Upper lobe of left lung (tissue), 6 donors: ENCODE measurements at regions not wholly inside any gene's neighbourhood (a gene's known extent, or its start where the extent isn't known, plus 50 kb on each side); places are given as distances from the start of the nearest gene placed in this dataset.

Source experiments
- ATAC-seq, 2 donors: fragments of 200-7000 bp; cut with Tn5 transposase; one replicate each; pipeline ENCODE4 v1.9.1; 2022; ENCODE audit warnings: mild to moderate bottlenecking in 2 of 2, moderate library complexity in 2 of 2; ENCODE audit not compliant: low FRiP score in 2 of 2
- DNase-seq, 2 donors: peaks; one replicate each; pipeline ENCODE4 v3.0.0-alpha.2; 2019 to 2020
- H3K27ac ChIP-seq, 4 donors: fragments of 200-600 bp; sonication (generic); one replicate each; pipeline ENCODE4 v1.5.1; 2016 to 2019
- H3K27me3 ChIP-seq, 4 donors: fragments of 200-600 bp; sonication (generic); one replicate each; pipeline ENCODE4 v1.5.1; 2017 to 2019
- H3K36me3 ChIP-seq, 4 donors: fragments of 200-600 bp; sonication (generic); one replicate each; pipeline ENCODE4 v1.5.1; 2016 to 2019
- H3K4me1 ChIP-seq, 4 donors: fragments of 200-600 bp; sonication (generic); one replicate each; pipeline ENCODE4 v1.5.1; 2018 to 2019
- H3K4me3 ChIP-seq, 4 donors: fragments of 200-600 bp; sonication (generic); one replicate each; pipeline ENCODE4 v1.5.1; 2017 to 2019; ENCODE audit warnings: mild to moderate bottlenecking in 2 of 4, moderate library complexity in 1 of 4
- H3K9me3 ChIP-seq, 4 donors: fragments of 200-600 bp; sonication (generic); one replicate each; pipeline ENCODE4 v1.5.1; 2018 to 2019
- EP300 ChIP-seq, 4 donors: sonication (generic); formaldehyde crosslinking; IDR thresholded peaks; one replicate each; pipeline ENCODE4 v1.5.1; 2017; ENCODE audit warnings: antibody characterized with exemption in 4 of 4, control low read depth in 2 of 4
- POLR2A ChIP-seq, 4 donors: fragments of 450-650 bp; IDR thresholded peaks; one replicate each; pipeline ENCODE4 v1.5.1; 2016 to 2017; ENCODE audit warnings: antibody characterized with exemption in 4 of 4, mild to moderate bottlenecking in 2 of 4
- POLR2AphosphoS5 ChIP-seq, 2 donors: sonication (generic); formaldehyde crosslinking; IDR thresholded peaks; one replicate each; pipeline ENCODE4 v1.5.1; 2017; ENCODE audit warnings: antibody characterized with exemption in 2 of 2
- WGBS, 2 donors: methylation state at CpG; one replicate each; pipeline ENCODE4 v1.1.5; 2017 to 2018; 5-methylcytosine and 5-hydroxymethylcytosine counted together
- TF ChIP-seq, protein P1 (sequence below), 6 experiments: fragments of 450-650 bp in 4 of 6; fragments of 200-600 bp in 2 of 6; sonication (generic) in 2 of 6; IDR thresholded peaks; one replicate each; pipeline ENCODE4 v1.5.1; 2016 to 2019; ENCODE audit warnings: antibody characterized with exemption in 6 of 6
- donor health status: DM: no; HTN: no; CAD: no; lungs with moderate emphysema.
- donor health status: DM: no; HTN: yes; CAD: no; lungs with severe emphysema.

DNA sequence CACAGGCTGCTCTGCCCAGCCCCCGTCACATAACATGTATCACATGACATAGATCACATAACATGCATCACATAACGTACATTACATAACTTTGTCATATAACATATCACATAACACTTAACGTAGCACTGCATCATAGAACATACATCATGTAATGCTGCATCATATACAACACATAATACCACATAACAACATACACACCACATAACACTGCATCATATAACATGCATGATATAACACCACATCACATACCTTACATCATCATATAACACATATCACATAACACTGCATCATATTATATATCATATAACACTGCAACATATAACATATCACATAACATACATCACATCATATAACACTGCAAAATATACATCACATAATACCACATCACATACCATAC is 83.8 kb downstream of the AXIN2 start:
- Histone ChIP-seq H3K36me3 (no peaks in the 10 kb centered on the region), H3K27ac (no peak overlapping the region), H3K9me3 (no peaks in the 10 kb centered on the region), H3K4me1 (peaks cover 0 to 12% (median 7%) of the 10 kb centered on the region in 4 donors), H3K4me3 (no peak overlapping the region), H3K27me3 (no peaks in the 10 kb centered on the region)
- DNase-seq (no peak), ATAC-seq (no peak)
- TF ChIP-seq, protein P1, sequence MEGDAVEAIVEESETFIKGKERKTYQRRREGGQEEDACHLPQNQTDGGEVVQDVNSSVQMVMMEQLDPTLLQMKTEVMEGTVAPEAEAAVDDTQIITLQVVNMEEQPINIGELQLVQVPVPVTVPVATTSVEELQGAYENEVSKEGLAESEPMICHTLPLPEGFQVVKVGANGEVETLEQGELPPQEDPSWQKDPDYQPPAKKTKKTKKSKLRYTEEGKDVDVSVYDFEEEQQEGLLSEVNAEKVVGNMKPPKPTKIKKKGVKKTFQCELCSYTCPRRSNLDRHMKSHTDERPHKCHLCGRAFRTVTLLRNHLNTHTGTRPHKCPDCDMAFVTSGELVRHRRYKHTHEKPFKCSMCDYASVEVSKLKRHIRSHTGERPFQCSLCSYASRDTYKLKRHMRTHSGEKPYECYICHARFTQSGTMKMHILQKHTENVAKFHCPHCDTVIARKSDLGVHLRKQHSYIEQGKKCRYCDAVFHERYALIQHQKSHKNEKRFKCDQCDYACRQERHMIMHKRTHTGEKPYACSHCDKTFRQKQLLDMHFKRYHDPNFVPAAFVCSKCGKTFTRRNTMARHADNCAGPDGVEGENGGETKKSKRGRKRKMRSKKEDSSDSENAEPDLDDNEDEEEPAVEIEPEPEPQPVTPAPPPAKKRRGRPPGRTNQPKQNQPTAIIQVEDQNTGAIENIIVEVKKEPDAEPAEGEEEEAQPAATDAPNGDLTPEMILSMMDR (IDR thresholded peaks at IDR 0.05), result no peak
- TF ChIP-seq EP300 (IDR thresholded peaks at IDR 0.05) (no peak), POLR2AphosphoS5 (IDR thresholded peaks at IDR 0.05) (no peak), POLR2A (IDR thresholded peaks at IDR 0.05) (no peak)
- WGBS, 2 donors, result 87 to 98% methylated on average over 3 of the region's 3 CpGs

DNA sequence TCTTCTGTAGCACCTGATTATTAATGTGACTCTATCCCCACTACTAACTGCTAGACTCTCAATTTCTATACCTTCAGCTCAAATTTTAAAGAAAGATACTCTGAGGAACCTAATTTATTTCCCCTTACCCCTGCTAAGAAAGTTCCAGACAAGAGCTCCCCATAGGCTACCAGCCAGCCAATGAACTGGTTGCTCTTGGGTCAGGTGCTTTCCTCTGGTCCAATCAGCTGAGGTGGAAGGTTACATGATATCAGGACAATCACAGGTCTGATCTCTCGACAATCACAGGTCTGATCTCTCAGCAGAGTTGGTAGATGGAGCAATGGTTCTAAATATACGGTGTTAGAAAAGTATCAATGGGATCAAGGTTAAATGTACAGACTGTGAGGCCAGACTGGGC is 86.8 kb downstream of the AXIN2 start:
- Histone ChIP-seq H3K4me1 (peaks cover 4 to 28% (median 13%) of the 10 kb centered on the region in 4 donors), H3K36me3 (no peaks in the 10 kb centered on the region), H3K4me3 (no peak overlapping the region), H3K27me3 (no peaks in the 10 kb centered on the region), H3K27ac (peak overlapping the region in 1 of 4 donors; percentile 59), H3K9me3 (no peaks in the 10 kb centered on the region)
- ATAC-seq (no peak), DNase-seq (no peak)
- WGBS, 2 donors, result 92 to 94% methylated on average over 2 of the region's 2 CpGs
- TF ChIP-seq POLR2AphosphoS5 (IDR thresholded peaks at IDR 0.05) (no peak), EP300 (IDR thresholded peaks at IDR 0.05) (no peak), POLR2A (IDR thresholded peaks at IDR 0.05) (no peak)
- TF ChIP-seq, protein P1 (IDR thresholded peaks at IDR 0.05), result no peak

DNA sequence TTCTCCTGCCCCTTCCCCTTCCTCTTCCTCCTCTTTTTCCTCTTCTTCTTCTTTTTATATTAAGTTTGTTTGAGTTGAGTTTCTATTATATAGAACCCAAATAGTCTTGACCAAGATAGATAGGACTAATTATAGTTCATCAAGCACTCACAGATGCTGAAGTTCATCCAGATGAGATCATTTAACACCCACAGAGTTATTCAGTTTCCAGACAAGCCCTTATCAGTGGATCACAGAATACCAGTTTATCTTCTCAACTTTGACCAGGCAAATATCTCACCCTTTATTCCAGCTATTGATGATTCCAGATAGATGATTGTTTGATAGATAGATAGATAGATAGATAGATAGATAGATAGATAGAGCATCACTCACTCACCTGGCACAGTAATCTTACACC is 87.5 kb downstream of the AXIN2 start:
- H3K4me1 ChIP-seq, result peaks cover 4 to 28% (median 13%) of the 10 kb centered on the region in 4 donors
- H3K27me3 ChIP-seq, result no peaks in the 10 kb centered on the region
- no peak overlapping the region for H3K4me3 ChIP-seq
- DNase-seq (no peak), ATAC-seq (no peak)
- H3K36me3 ChIP-seq, result no peaks in the 10 kb centered on the region
- TF ChIP-seq, protein P1 (IDR thresholded peaks at IDR 0.05), result no peak
- TF ChIP-seq EP300 (IDR thresholded peaks at IDR 0.05), result no peak
- no peak for TF ChIP-seq POLR2AphosphoS5 (IDR thresholded peaks at IDR 0.05)
- TF ChIP-seq POLR2A (IDR thresholded peaks at IDR 0.05), result no peak
- H3K9me3 ChIP-seq, result no peaks in the 10 kb centered on the region
- peak overlapping the region in 1 of 4 donors; percentile 59 for H3K27ac ChIP-seq

DNA sequence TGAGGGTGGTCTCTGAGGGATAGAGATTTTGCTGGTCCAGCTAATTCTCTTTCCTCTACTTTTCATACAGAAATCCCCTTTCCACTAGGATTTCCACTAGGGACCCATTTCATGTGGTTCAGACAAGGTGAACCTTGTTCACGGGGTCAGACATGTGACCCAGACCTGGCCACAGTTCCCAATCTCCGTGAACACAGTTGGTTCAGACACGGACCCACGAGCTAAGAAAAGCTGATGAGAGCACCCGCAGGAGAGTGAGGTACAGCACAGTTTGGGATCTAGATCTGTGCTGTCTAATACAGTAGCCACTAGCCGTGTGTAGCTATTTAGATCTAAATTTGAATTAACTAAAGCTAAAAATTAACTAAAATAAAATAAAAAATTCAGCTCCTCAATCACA is 88.1 kb downstream of the AXIN2 start:
- ATAC-seq, result no peak
- Histone ChIP-seq H3K4me1 (peaks cover 4 to 28% (median 13%) of the 10 kb centered on the region in 4 donors), H3K27ac (peak overlapping the region; percentile 59 to 88 (median 79)), H3K36me3 (no peaks in the 10 kb centered on the region), H3K27me3 (no peaks in the 10 kb centered on the region), H3K9me3 (no peaks in the 10 kb centered on the region), H3K4me3 (no peak overlapping the region)
- WGBS, 2 donors, result 71% methylated on average over 6 of the region's 6 CpGs
- TF ChIP-seq EP300 (IDR thresholded peaks at IDR 0.05), result no peak
- no peak for TF ChIP-seq POLR2AphosphoS5 (IDR thresholded peaks at IDR 0.05)
- TF ChIP-seq, protein P1 (IDR thresholded peaks at IDR 0.05), result no peak
- no peak for TF ChIP-seq POLR2A (IDR thresholded peaks at IDR 0.05)
- no peak for DNase-seq

DNA sequence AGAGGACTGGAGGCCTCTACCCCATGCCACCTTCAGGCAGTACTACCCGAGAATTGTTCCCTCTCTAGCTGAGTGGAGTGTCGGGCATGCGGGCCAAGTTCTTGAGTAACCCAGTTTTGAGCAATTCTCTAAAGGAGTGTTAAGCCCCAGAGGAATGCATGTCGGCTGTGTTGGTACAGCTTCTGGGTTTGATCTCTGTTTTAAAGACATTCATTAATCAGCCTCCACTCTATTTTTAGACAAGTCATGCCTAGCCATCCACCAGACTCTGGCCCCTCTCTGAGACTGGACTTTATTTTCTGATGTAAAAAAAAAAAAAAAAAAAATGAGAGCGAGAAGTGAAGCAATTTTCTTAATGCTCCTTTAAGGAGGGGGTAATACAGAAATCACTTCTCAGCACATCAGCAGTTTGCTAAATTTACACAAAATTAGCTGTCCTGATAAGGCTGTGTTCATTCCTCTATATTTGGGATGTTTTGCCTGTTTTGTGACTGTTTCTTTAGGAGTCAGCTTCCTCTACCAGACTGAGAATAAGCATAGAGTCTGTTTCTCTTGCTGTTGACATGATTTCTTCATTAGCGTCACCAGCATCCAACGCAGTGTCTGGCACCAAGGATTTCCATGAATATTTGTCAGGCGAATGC is 88.7 kb downstream of the AXIN2 start:
- peak; percentile 67 to 88 for ATAC-seq
- H3K4me3 ChIP-seq, result no peak overlapping the region
- DNase-seq, result peak in 1 of 2 donors; percentile 84
- 48 to 58% methylated on average over 6 to 8 of the region's 8 CpGs for WGBS, 2 donors
- peak overlapping the region; percentile 59 to 88 (median 79) for H3K27ac ChIP-seq
- peaks cover 4 to 28% (median 13%) of the 10 kb centered on the region in 4 donors for H3K4me1 ChIP-seq
- no peaks in the 10 kb centered on the region for H3K9me3 ChIP-seq
- H3K27me3 ChIP-seq, result no peaks in the 10 kb centered on the region
- TF ChIP-seq POLR2A (IDR thresholded peaks at IDR 0.05), result no peak
- peak; percentile 64 to 72 for TF ChIP-seq POLR2AphosphoS5 (IDR thresholded peaks at IDR 0.05)
- peak in 2 of 4 donors; percentile 50 to 76 for TF ChIP-seq EP300 (IDR thresholded peaks at IDR 0.05)
- no peaks in the 10 kb centered on the region for H3K36me3 ChIP-seq
